ENCODE measurements at regions not wholly inside any gene's neighbourhood (a gene's known extent, or its start where the extent isn't known, plus 50 kb on each side); places are given as distances from the start of the nearest gene placed in this dataset.

GRCh38 chr19:28397306-28397705 lies 815.6 kb downstream of the UQCRFS1 start:
- H3K27ac ChIP-seq, result no peak overlapping the region
- no peaks in the 10 kb centered on the region for H3K36me3 ChIP-seq (ENCODE audit: insufficient read depth in 1 of 2, low read depth in 1 of 2)
- no peak for TF ChIP-seq CTCF (IDR thresholded peaks at IDR 0.05)
- intact Hi-C loops (cut with DNase I), result no loop called here
- peaks cover 0 to 3% (median 0%) of the 10 kb centered on the region in 3 donors for H3K27me3 ChIP-seq (ENCODE audit: insufficient read depth in 3 of 3, low read length in 2 of 3)
- H3K9me3 ChIP-seq, result no peaks in the 10 kb centered on the region
- WGBS, 3 donors, result 29 to 61% (median 59%) methylated on average over 10 of the region's 10 CpGs
- H3K4me1 ChIP-seq, result no peaks in the 10 kb centered on the region
- no peak overlapping the region for H3K4me3 ChIP-seq
- no peak for DNase-seq
- no peak for ATAC-seq

DNA sequence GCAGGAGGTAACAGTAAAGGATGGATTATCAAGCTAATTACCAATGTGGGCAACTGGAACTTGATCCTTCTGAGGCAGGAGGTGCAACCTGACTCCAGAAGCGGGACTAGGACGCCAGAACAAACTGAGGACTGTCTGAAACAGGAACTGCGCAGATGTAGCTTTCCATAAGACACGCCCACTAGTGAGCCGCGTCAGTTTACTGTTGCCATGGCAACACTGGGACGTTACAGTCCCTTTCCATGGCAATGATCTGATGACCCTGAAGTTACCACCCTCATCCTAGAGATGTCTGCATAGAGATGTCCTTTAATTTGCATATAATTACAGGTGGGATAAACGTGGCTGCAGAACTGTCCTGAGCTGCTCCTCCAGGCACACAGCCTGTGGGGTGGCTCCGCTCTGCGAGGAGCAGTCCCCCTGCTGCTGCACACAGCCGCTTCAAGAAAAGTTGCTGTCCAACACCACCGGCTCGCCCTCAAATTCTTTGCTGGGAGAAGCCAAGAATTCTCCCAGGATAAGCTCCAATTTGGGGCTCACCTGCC lies 816.6 kb downstream of the UQCRFS1 start:
- peaks cover 0 to 3% (median 0%) of the 10 kb centered on the region in 3 donors for H3K27me3 ChIP-seq (ENCODE audit: insufficient read depth in 3 of 3, low read length in 2 of 3)
- H3K27ac ChIP-seq, result no peak overlapping the region

DNA sequence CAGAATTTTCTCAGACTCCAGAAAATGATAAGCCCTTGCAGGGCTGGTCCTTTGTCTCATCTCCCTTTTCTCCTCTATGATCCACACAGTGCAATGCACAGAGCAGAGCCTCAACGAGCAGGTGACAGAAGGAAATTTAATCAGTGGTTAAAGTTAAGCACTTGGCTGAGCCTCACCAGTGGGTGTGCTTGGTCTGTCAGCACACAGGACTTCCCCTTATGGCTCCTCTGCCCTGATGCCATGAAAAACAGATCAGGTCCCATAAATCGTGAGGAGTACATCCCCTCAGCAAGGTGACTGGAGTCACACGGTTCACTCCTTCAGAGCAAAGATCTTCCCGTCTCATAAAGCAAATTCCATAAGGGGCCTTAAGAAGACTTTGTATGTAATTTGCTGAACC lies 818.2 kb downstream of the UQCRFS1 start:
- 36 to 49% (median 38%) methylated on average over 4 of the region's 4 CpGs for WGBS, 3 donors
- Histone ChIP-seq H3K4me3 (no peak overlapping the region), H3K9me3 (no peaks in the 10 kb centered on the region), H3K27me3 (ENCODE audit: insufficient read depth in 3 of 3, low read length in 2 of 3) (peaks cover 0 to 3% (median 0%) of the 10 kb centered on the region in 3 donors), H3K4me1 (no peaks in the 10 kb centered on the region), H3K27ac (no peak overlapping the region), H3K36me3 (ENCODE audit: insufficient read depth in 1 of 2, low read depth in 1 of 2) (no peaks in the 10 kb centered on the region)
- DNase-seq (no peak), ATAC-seq (no peak)
- no peak for TF ChIP-seq CTCF (IDR thresholded peaks at IDR 0.05)
- intact Hi-C loops (cut with DNase I), result no loop called here

More for the DNA sequence above, 816.6 kb downstream of the UQCRFS1 start:
- no peak for TF ChIP-seq CTCF (IDR thresholded peaks at IDR 0.05)
- Histone ChIP-seq H3K9me3 (no peaks in the 10 kb centered on the region), H3K4me1 (no peaks in the 10 kb centered on the region), H3K36me3 (ENCODE audit: insufficient read depth in 1 of 2, low read depth in 1 of 2) (no peaks in the 10 kb centered on the region), H3K4me3 (no peak overlapping the region)
- DNase-seq (no peak), ATAC-seq (no peak)
- WGBS, 3 donors, result 36 to 47% (median 43%) methylated on average over 13 of the region's 13 CpGs
- intact Hi-C loops (cut with DNase I), result no loop called here

GRCh38 chr19:28393574-28394336 lies 819.2 kb downstream of the UQCRFS1 start:
- Histone ChIP-seq H3K9me3 (no peaks in the 10 kb centered on the region), H3K4me3 (no peak overlapping the region), H3K27me3 (ENCODE audit: insufficient read depth in 3 of 3, low read length in 2 of 3) (peaks cover 0 to 3% (median 0%) of the 10 kb centered on the region in 3 donors), H3K27ac (no peak overlapping the region), H3K36me3 (ENCODE audit: insufficient read depth in 1 of 2, low read depth in 1 of 2) (no peaks in the 10 kb centered on the region), H3K4me1 (no peaks in the 10 kb centered on the region)
- no peak for TF ChIP-seq CTCF (IDR thresholded peaks at IDR 0.05)
- ATAC-seq (no peak), DNase-seq (no peak)
- 14 to 19% (median 16%) methylated on average over 10 of the region's 10 CpGs for WGBS, 3 donors
- intact Hi-C loops (cut with DNase I), result no loop called here

Measured in psoas muscle (tissue), 7 donors.